GM18870 (cell line): ENCODE measurements at regions not wholly inside any gene's neighbourhood (a gene's known extent, or its start where the extent isn't known, plus 50 kb on each side); places are given as distances from the start of the nearest gene placed in this dataset.
"Not testable (repeated sequence)": the region's sequence is repeated elsewhere in the genome, so short reads cannot be mapped to it uniquely, and the experiment has no call there.

Experiments
- ATAC-seq: cut with Tn5 transposase; IDR thresholded peaks from one replicate; pipeline ENCODE4 v1.9.1; 2021; ENCODE audit warnings: moderate library complexity; ENCODE audit not compliant: unreplicated experiment

DNA sequence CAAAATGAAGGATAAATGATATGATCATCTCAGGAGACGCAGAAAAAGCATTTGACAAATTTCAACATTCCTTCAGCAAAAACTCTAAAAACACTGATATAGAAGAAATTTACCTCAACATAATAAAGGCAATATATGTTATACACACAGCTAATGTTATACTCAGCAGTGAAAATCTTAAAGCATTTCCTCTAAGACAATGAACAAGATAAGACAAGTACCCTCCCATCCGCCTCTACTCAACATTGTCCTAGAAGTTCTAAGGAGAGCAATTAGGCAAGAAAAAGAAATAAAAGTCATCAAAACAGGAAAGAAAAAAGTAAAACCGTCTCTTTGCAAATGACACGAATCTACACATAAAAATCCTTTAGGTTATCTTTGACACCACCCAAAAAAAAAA lies 1432.8 kb downstream of the CDH11 start:
- no peak for ATAC-seq

DNA sequence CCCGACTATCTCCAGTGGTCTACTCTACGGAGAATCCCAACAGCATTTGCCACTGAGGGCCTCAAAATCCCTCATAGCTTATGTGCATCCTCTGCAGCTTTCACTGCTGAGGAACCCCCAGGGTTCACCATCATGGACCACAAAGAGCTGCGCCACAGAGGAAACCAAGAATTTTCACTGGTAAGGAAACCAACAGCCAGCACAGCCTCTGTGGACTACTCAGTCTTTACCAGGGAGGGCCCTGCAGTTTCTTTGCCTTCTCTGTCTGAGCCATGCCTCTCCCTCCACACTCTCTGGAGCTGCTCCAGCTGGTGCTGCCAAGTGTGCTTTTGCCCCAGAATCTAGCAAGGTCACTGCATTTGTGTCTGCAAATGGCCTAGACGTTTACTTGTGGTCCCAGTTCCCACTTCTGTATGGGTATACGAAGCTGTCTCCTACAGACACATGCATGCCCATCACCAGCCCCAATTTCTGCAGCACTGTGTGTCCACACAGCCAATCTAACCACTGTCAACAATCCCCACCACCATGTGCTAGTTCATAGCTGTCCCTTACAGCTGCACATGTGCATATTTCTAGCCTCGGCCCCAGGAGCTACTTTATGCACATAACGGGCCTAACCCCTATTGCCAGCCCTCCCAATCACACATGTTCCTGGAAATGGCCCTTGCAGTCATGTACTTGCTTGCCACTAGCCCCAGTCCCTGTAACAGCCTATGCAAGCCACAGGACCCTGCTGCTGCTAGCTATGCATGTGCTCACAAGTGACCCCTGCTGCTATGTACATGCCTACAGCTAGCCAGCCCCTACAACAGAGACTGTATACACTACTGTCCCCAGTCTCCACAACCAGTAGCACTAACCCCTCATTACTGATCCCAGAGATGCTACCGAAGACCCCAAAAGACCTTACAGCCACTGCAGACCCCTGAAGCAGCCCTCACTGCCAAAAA lies 1437.4 kb downstream of the CDH11 start:
- no peak for ATAC-seq

DNA sequence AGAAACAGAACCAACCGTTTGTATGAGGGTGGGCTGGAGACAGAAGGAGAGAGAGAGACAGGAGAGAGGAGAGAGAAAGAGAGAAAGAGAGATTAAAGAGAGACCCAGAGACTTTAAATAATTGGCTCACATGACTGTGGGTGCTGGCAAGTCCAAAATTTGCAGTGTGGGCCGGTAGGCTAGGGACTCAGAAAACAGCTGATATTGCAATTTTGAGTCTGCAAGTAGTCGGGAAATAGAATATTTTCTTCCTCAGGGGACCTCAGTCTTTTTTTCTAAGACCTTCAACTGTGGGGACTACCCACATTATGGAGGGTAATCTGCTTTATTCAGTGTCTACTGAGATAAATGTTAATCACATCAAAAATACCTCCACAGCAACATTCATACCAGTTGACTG lies 1439.0 kb downstream of the CDH11 start:
- ATAC-seq: no peak

DNA sequence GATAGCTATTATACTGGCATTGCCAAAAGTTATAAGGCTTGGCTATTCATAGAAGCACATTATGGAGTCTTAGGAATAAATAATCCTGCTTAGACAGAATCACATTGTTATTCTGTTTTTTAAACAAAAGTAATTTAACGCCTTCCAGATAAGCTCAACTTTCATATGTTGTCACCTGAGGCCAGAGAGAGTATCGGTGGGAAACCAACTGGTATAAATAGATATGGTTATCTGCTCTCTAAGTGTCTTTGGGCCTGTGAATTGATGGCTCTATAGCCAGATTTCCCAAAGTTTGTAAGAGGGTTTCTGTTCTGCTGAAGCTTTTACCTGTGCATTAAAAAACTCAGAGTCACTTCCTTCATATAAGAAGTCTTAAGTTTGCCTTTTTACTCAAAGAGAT lies 1449.4 kb downstream of the CDH11 start:
- ATAC-seq: no peak

GRCh38 chr16:63663155-63663554 lies 1458.7 kb downstream of the CDH11 start:
- no peak for ATAC-seq

- no peak for ATAC-seq
Measured at GRCh38 chr16:63655846-63656245, 1466.0 kb downstream of the CDH11 start.

GRCh38 chr16:63653044-63653839 lies 1468.6 kb downstream of the CDH11 start:
- ATAC-seq: no peak

GRCh38 chr16:63652091-63652490 lies 1469.8 kb downstream of the CDH11 start:
- no peak for ATAC-seq

DNA sequence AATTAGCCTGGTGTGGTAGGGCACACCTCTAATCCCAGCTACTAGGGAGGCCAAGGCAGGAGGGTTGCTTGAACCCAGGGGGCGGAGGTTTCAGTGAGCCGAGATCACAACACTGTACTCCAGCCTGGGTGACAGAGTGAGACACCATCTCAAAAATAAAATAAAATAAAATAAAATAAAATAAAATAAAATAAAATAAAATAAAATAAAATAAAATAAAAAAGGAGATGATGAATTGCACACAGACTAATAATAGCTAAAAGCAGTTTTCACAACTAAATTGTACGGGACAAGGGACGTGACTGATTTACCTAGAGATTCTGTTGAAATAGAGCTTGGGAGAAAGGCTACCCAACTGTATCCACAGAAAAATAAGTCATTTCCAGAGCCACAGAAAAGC lies 1471.3 kb downstream of the CDH11 start:
- no peak for ATAC-seq

- ATAC-seq: not testable (repeated sequence)
Measured at GRCh38 chr16:63633706-63634445, 1488.0 kb downstream of the CDH11 start.

GRCh38 chr16:63629272-63629671 lies 1492.6 kb downstream of the CDH11 start:
- ATAC-seq: no peak

- ATAC-seq: no peak
Measured at GRCh38 chr16:63628812-63629211, 1493.1 kb downstream of the CDH11 start.

DNA sequence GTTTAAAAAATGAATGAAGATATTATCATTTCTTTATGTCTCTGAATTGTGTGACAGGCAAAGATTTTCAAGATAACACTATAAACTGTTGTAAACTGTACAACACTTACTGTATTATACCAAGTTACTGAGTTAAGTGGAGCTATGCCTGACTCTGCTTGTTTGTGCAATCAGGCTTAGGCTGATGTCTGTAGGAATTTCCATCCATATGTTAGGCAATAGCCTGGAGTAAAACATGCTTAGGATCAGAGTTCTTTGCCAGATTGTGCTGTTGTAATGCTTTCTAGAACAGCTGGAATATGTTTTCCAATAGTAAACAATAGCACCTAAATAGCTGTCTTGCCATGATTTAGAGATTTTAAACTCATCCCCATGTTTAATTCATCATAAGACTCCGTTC lies 1496.7 kb downstream of the CDH11 start:
- no peak for ATAC-seq

GRCh38 chr16:63623551-63624039 lies 1498.3 kb downstream of the CDH11 start:
- no peak for ATAC-seq

- ATAC-seq: no peak
Measured at GRCh38 chr16:63618896-63619485, 1502.9 kb downstream of the CDH11 start.

DNA sequence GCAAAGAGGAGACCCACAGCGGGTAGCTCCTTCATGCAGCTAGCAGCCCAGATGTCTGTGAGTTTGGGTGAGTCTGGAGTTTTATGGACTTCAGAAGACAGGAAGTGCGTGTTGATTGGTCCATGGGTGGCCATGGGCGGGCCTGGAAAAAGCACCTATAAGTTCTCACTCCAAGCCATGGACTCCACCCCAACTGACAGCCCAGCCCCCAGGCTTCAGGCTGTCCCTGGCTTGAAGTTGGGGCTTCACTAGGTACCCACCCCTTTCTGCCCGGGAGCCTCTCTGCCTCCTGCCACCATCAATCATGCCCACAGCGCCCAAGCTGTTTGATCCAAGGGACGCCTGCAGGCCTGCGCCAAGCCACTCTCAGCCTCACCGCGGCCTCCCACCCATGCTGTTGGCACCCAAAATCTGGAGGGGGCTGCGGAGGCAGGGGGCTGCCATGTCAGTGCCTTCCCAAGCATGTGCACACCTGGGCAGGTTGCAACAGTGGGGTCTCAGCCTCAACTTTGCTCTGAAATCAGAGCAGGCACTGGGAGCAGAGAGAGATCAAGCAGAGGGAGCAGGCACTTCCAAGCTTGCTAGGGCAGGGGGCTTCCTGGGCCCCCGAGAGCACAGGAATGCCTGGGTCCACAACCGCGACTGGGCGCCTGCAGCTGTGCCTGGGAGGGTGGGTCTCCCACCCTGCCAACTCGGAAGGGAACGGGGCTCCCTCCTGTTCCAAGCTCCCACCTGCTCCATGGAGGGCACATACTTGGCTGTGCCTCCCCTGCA lies 1503.7 kb downstream of the CDH11 start:
- ATAC-seq: no peak

- ATAC-seq: no peak
Measured at GRCh38 chr16:63617047-63617989, 1504.5 kb downstream of the CDH11 start.

DNA sequence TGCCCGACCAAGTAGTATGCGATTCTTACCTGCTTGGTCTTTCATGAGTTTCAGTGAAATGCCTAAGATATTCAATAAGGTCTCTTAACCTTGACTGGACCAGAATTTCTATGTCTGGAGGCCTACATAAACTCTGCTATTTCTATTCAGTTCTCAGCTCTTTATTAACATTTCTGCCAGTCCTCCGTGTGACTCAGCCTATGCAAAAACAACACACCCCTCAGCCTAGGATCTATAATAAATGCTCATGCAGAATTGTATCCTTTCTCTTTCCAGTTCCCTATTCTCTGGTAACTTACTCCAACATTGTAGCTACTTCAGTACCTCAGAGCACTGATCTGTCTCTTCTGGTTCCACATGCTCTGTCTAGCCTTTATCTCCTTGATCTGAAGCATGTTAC lies 1507.4 kb downstream of the CDH11 start:
- no peak for ATAC-seq

DNA sequence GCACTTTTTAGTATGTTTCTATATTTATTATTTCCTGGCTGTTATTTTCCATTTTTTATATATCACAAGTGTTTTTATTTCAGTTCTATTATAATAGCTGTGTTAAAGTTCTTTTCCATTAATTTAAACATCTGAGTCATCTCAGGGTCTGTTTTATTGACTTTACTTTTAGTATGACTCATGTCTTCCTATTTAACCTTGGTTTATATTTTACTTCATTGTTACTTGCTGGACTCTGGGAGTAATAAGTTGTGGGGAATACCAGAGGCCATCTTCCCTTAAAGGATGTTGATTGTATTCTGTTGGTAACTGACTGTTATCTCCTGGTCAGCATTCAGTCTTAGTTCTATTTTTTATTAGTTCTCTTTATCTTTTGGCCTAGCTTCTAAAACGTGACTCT lies 1508.2 kb downstream of the CDH11 start:
- no peak for ATAC-seq
